ENCODE measurements at regions not wholly inside any gene's neighbourhood (a gene's known extent, or its start where the extent isn't known, plus 50 kb on each side); places are given as distances from the start of the nearest gene placed in this dataset.

GRCh38 chr1:117686907-117687306 is 81.1 kb downstream of the TENT5C start:
- TF ChIP-seq, protein P1, sequence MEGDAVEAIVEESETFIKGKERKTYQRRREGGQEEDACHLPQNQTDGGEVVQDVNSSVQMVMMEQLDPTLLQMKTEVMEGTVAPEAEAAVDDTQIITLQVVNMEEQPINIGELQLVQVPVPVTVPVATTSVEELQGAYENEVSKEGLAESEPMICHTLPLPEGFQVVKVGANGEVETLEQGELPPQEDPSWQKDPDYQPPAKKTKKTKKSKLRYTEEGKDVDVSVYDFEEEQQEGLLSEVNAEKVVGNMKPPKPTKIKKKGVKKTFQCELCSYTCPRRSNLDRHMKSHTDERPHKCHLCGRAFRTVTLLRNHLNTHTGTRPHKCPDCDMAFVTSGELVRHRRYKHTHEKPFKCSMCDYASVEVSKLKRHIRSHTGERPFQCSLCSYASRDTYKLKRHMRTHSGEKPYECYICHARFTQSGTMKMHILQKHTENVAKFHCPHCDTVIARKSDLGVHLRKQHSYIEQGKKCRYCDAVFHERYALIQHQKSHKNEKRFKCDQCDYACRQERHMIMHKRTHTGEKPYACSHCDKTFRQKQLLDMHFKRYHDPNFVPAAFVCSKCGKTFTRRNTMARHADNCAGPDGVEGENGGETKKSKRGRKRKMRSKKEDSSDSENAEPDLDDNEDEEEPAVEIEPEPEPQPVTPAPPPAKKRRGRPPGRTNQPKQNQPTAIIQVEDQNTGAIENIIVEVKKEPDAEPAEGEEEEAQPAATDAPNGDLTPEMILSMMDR (IDR thresholded peaks at IDR 0.05) = no peak
- TF ChIP-seq POLR2AphosphoS5 (IDR thresholded peaks at IDR 0.05) (no peak), POLR2A (IDR thresholded peaks at IDR 0.05; ENCODE audit: low read depth) (no peak), EP300 (IDR thresholded peaks at IDR 0.05) (no peak)

All from esophagus muscularis mucosa (tissue), 4 donors.